Ishikawa (cell line): ENCODE measurements at regions not wholly inside any gene's neighbourhood (a gene's known extent, or its start where the extent isn't known, plus 50 kb on each side); places are given as distances from the start of the nearest gene placed in this dataset.

Experiments
- EP300 ChIP-seq: IDR thresholded peaks from 2 replicates; pipeline ENCODE4 v1.6.1; 2012; ENCODE audit warnings: borderline replicate concordance
- FOXM1 ChIP-seq: IDR thresholded peaks from 2 replicates; pipeline ENCODE4 v1.6.1; 2012; ENCODE audit warnings: low read depth, borderline replicate concordance
- NFIC ChIP-seq: IDR thresholded peaks from 2 replicates; pipeline ENCODE4 v1.6.1; 2012
- RAD21 ChIP-seq: IDR thresholded peaks from 2 replicates; pipeline ENCODE4 v1.6.1; 2012; ENCODE audit warnings: low read depth
- REST ChIP-seq: IDR thresholded peaks from 2 replicates; pipeline ENCODE4 v1.6.1; 2012; ENCODE audit warnings: low read depth, mild to moderate bottlenecking
- TCF12 ChIP-seq: IDR thresholded peaks from 2 replicates; pipeline ENCODE4 v1.6.1; 2012; ENCODE audit warnings: low read depth
- USF1 ChIP-seq: IDR thresholded peaks from 2 replicates; pipeline ENCODE4 v1.6.1; 2012
- YY1 ChIP-seq: IDR thresholded peaks from 2 replicates; pipeline ENCODE4 v1.6.1; 2012; ENCODE audit warnings: low read depth
- TF ChIP-seq, protein P1 (sequence below): IDR thresholded peaks from 2 replicates; pipeline ENCODE4 v1.6.1; 2012

DNA sequence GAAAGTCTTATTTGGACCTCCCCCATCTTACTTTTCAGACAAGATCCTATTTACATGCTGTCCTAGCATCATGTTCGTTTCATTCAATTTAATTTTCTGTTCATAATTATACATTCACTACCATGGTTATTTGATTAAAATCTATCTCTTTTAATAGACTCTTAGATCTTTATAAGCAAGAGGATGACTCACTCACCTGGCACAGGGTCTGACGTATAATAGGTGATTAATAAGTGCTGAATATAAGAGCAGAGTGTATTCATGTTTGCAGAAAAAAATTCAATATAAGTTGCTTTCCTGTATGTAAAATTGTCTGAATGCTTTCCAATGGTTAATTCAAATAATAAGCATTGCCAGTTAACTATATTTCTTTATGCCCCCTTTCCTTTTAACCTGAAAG is 165.5 kb upstream of the CBLB start:
- TF ChIP-seq EP300 (no peak), REST (no peak), RAD21 (no peak), NFIC (no peak), FOXM1 (no peak), TCF12 (no peak), YY1 (no peak), USF1 (no peak)
- TF ChIP-seq, protein P1, sequence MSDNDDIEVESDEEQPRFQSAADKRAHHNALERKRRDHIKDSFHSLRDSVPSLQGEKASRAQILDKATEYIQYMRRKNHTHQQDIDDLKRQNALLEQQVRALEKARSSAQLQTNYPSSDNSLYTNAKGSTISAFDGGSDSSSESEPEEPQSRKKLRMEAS: no peak
